HG03095 (cell line): ENCODE measurements at regions not wholly inside any gene's neighbourhood (a gene's known extent, or its start where the extent isn't known, plus 50 kb on each side); places are given as distances from the start of the nearest gene placed in this dataset.

Experiments used
- ATAC-seq: cut with Tn5 transposase; IDR thresholded peaks from one replicate; pipeline ENCODE4 v1.9.1; 2021; ENCODE audit warnings: moderate library complexity; ENCODE audit not compliant: unreplicated experiment

- no peak for ATAC-seq
These were observed 1848.5 kb upstream of the TENM3 start for GRCh38 chr4:180394730-180395129.

GRCh38 chr4:180398564-180398963, 1844.6 kb upstream of the TENM3 start:
- ATAC-seq: no peak

GRCh38 chr4:180407275-180407885, 1835.8 kb upstream of the TENM3 start:
- no peak for ATAC-seq

GRCh38 chr4:180418819-180419531, 1824.2 kb upstream of the TENM3 start:
- ATAC-seq: no peak

- ATAC-seq: no peak
These were observed 1820.1 kb upstream of the TENM3 start for GRCh38 chr4:180422989-180423711.

- no peak for ATAC-seq
These were observed 1819.5 kb upstream of the TENM3 start for GRCh38 chr4:180423712-180424057.

- no peak for ATAC-seq
These were observed 1816.3 kb upstream of the TENM3 start for GRCh38 chr4:180426938-180427337.

- ATAC-seq: no peak
These were observed 1812.9 kb upstream of the TENM3 start for GRCh38 chr4:180430283-180430682.

GRCh38 chr4:180434131-180434895, 1808.9 kb upstream of the TENM3 start:
- peak; percentile 51 for ATAC-seq

- ATAC-seq: no peak
These were observed 1806.8 kb upstream of the TENM3 start for GRCh38 chr4:180436361-180436760.

- ATAC-seq: no peak
These were observed 1805.6 kb upstream of the TENM3 start for GRCh38 chr4:180437601-180438000.

GRCh38 chr4:180448306-180448705, 1794.9 kb upstream of the TENM3 start:
- ATAC-seq: no peak

GRCh38 chr4:180449395-180449956, 1793.7 kb upstream of the TENM3 start:
- no peak for ATAC-seq

GRCh38 chr4:180455226-180455625, 1788.0 kb upstream of the TENM3 start:
- ATAC-seq: no peak

- no peak for ATAC-seq
These were observed 1786.3 kb upstream of the TENM3 start for GRCh38 chr4:180456928-180457327.

- ATAC-seq: no peak
These were observed 1781.1 kb upstream of the TENM3 start for GRCh38 chr4:180462116-180462515.

GRCh38 chr4:180465364-180465763, 1777.8 kb upstream of the TENM3 start:
- no peak for ATAC-seq

- ATAC-seq: no peak
These were observed 1760.2 kb upstream of the TENM3 start for GRCh38 chr4:180483036-180483435.

GRCh38 chr4:180485407-180485806, 1757.8 kb upstream of the TENM3 start:
- ATAC-seq: no peak

- no peak for ATAC-seq
These were observed 1756.9 kb upstream of the TENM3 start for GRCh38 chr4:180486342-180486741.

GRCh38 chr4:180489787-180490186, 1753.4 kb upstream of the TENM3 start:
- ATAC-seq: no peak
